ENCODE measurements at regions not wholly inside any gene's neighbourhood (a gene's known extent, or its start where the extent isn't known, plus 50 kb on each side); places are given as distances from the start of the nearest gene placed in this dataset.

- no peaks in the 10 kb centered on the region for H3K27me3 Mint-ChIP-seq
- no peak overlapping the region for H3K27ac Mint-ChIP-seq
- DNase-seq: no peak
- ATAC-seq: no peak
- H3K36me3 Mint-ChIP-seq (ENCODE audit: low read depth): no peaks in the 10 kb centered on the region
- H3K4me1 Mint-ChIP-seq: no peaks in the 10 kb centered on the region
- H3K4me3 Mint-ChIP-seq: no peak overlapping the region
- H3K9me3 ChIP-seq (ENCODE audit: control insufficient read depth, low read length, poor library complexity, severe bottlenecking): no peaks in the 10 kb centered on the region
These were observed 83.8 kb upstream of the GALNT15 start for GRCh38 chr3:16090706-16091105.

GRCh38 chr3:16092923-16093322 is 81.6 kb upstream of the GALNT15 start:
- ATAC-seq (no peak), DNase-seq (no peak)
- Mint-ChIP-seq H3K4me1 (no peaks in the 10 kb centered on the region), H3K27ac (no peak overlapping the region), H3K4me3 (no peak overlapping the region), H3K27me3 (no peaks in the 10 kb centered on the region), H3K36me3 (ENCODE audit: low read depth) (no peaks in the 10 kb centered on the region)
- H3K9me3 ChIP-seq (ENCODE audit: control insufficient read depth, low read length, poor library complexity, severe bottlenecking): no peaks in the 10 kb centered on the region

DNA sequence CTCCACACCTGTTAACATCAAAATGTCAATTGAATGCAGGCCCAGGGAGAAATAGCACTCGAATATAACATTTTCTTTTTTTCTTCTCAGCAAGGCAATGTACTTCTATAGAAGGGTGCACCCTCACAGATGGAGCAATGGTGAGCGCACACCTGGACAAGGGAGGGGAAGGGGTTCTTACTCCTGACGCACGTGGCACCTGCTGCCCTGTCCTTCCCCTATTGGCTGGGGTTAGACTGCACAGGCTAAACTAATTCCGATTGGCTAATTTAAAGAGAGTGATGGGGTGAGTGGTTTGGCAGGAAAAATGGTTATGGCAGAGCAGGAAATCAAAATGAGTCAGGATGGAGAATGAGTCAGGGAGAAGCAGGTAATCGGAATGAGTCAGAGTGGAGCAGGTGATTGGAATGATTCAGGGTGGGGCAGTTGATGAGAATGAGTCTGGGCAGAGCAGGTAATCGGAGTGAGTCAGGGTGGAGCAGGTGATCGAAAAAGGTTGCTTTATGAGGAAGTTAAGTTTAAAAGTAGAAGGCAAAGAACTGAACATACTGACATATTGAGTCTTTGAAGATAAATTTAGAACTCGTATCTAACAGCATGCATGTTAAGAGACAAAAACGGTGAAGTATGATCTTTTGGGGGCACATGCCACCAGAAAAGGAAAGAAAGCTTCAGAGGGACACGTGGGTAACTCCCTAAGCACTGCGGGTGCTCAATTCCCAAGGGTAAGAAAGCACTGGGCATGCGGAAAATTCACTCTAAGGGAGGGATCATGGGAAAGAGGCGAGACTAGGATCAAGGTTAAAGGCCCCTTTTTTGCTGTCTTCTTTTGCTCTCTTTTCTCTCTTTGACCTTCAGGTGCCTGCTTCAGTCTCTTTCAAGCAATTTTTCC is 72.9 kb upstream of the GALNT15 start:
- H3K9me3 ChIP-seq (ENCODE audit: control insufficient read depth, low read length, poor library complexity, severe bottlenecking): no peaks in the 10 kb centered on the region
- ATAC-seq (no peak), DNase-seq (no peak)
- Mint-ChIP-seq H3K4me1 (no peaks in the 10 kb centered on the region), H3K27ac (no peak overlapping the region), H3K4me3 (no peak overlapping the region), H3K36me3 (ENCODE audit: low read depth) (peaks cover 4% of the 10 kb centered on the region), H3K27me3 (peaks cover 20% of the 10 kb centered on the region)

DNA sequence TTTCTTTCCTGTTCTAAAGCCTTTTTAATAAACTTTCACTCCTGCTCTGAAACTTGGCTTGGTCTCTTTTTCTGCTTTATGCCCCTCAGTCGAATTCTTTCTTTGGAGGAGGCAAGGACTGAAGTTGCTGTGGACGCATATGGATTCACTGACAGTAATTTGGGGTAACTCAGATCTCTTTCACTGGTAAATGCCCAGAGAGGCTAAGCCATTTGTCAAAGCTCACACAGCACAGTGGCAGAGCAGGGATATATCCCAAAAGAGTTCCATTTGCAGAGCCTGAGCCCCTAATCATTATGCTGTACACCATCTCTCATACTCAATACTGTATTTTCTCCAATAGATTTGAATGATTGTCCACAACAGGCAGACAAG is 72.3 kb upstream of the GALNT15 start:
- no peak overlapping the region for H3K27ac Mint-ChIP-seq
- H3K4me1 Mint-ChIP-seq: no peaks in the 10 kb centered on the region
- DNase-seq: no peak
- H3K4me3 Mint-ChIP-seq: no peak overlapping the region
- no peak for ATAC-seq
- H3K9me3 ChIP-seq (ENCODE audit: control insufficient read depth, low read length, poor library complexity, severe bottlenecking): no peaks in the 10 kb centered on the region
- H3K27me3 Mint-ChIP-seq: peaks cover 20% of the 10 kb centered on the region
- peaks cover 6% of the 10 kb centered on the region for H3K36me3 Mint-ChIP-seq (ENCODE audit: low read depth)

DNA sequence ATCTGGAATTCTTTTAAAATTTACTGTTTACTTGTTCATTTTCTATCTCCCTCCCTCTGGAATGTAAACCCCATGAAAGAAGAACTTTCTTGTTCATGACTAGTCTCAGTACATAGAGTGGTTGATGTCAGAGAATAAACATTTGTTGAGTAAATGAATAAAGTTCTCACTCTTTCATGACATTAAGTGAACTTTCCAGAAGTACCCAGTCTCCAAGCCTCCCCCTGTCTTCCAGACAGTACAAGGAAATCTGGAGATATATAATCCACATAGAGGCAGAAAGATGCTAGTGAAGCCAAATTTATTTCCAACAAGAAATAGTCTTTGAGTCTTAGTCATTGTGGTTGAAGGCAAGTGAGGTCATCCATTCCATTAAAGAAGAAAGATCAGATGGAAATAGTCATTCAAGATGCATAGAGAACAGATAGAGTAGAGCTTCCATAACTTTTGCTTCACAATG is 71.5 kb upstream of the GALNT15 start:
- H3K36me3 Mint-ChIP-seq (ENCODE audit: low read depth): peaks cover 6% of the 10 kb centered on the region
- peaks cover 20% of the 10 kb centered on the region for H3K27me3 Mint-ChIP-seq
- no peaks in the 10 kb centered on the region for H3K9me3 ChIP-seq (ENCODE audit: control insufficient read depth, low read length, poor library complexity, severe bottlenecking)
- no peak overlapping the region for H3K4me3 Mint-ChIP-seq
- ATAC-seq (no peak), DNase-seq (no peak)
- H3K27ac Mint-ChIP-seq: no peak overlapping the region
- H3K4me1 Mint-ChIP-seq: no peaks in the 10 kb centered on the region

DNA sequence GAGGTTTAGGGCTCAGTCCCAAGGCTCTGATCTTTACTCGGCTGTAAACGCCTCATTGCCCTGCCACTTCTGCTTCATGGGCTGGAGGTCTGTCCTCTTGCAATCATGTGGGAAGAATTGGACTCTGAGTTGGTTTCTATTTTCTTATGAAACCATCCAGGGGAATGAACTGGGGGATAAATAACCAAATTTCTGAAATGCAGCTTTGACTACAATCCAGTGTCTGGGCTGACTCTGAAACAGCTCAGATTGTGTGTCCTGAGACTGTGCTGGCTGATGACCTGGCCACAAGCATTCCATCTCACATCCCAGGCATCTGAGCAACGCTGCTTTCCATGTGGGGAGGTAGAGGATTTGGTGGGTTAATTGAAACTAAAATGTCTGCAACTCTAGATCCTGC is 71.0 kb upstream of the GALNT15 start:
- ATAC-seq: no peak
- no peak for DNase-seq
- Mint-ChIP-seq H3K4me3 (no peak overlapping the region), H3K27ac (no peak overlapping the region), H3K4me1 (no peaks in the 10 kb centered on the region), H3K27me3 (peaks cover 20% of the 10 kb centered on the region), H3K36me3 (ENCODE audit: low read depth) (peaks cover 6% of the 10 kb centered on the region)
- no peaks in the 10 kb centered on the region for H3K9me3 ChIP-seq (ENCODE audit: control insufficient read depth, low read length, poor library complexity, severe bottlenecking)

GRCh38 chr3:16104156-16104555 is 70.3 kb upstream of the GALNT15 start:
- no peaks in the 10 kb centered on the region for H3K9me3 ChIP-seq (ENCODE audit: control insufficient read depth, low read length, poor library complexity, severe bottlenecking)
- no peak overlapping the region for H3K4me3 Mint-ChIP-seq
- H3K4me1 Mint-ChIP-seq: no peaks in the 10 kb centered on the region

GRCh38 chr3:16106050-16106449 is 68.4 kb upstream of the GALNT15 start:
- DNase-seq (no peak), ATAC-seq (no peak)
- Mint-ChIP-seq H3K4me3 (no peak overlapping the region), H3K4me1 (no peaks in the 10 kb centered on the region), H3K27me3 (peaks cover 20% of the 10 kb centered on the region), H3K27ac (no peak overlapping the region), H3K36me3 (ENCODE audit: low read depth) (peaks cover 6% of the 10 kb centered on the region)
- no peaks in the 10 kb centered on the region for H3K9me3 ChIP-seq (ENCODE audit: control insufficient read depth, low read length, poor library complexity, severe bottlenecking)

More at GRCh38 chr3:16104156-16104555, 70.3 kb upstream of the GALNT15 start:
- H3K27ac Mint-ChIP-seq: no peak overlapping the region
- peaks cover 6% of the 10 kb centered on the region for H3K36me3 Mint-ChIP-seq (ENCODE audit: low read depth)
- ATAC-seq (no peak), DNase-seq (no peak)
- peaks cover 20% of the 10 kb centered on the region for H3K27me3 Mint-ChIP-seq

- Mint-ChIP-seq H3K4me3 (no peak overlapping the region), H3K4me1 (no peaks in the 10 kb centered on the region), H3K27ac (no peak overlapping the region), H3K27me3 (peaks cover 11% of the 10 kb centered on the region), H3K36me3 (ENCODE audit: low read depth) (peaks cover 3% of the 10 kb centered on the region)
- no peak for ATAC-seq
- H3K9me3 ChIP-seq (ENCODE audit: control insufficient read depth, low read length, poor library complexity, severe bottlenecking): no peaks in the 10 kb centered on the region
- no peak for DNase-seq
These were observed 66.1 kb upstream of the GALNT15 start for GRCh38 chr3:16108424-16108823.

DNA sequence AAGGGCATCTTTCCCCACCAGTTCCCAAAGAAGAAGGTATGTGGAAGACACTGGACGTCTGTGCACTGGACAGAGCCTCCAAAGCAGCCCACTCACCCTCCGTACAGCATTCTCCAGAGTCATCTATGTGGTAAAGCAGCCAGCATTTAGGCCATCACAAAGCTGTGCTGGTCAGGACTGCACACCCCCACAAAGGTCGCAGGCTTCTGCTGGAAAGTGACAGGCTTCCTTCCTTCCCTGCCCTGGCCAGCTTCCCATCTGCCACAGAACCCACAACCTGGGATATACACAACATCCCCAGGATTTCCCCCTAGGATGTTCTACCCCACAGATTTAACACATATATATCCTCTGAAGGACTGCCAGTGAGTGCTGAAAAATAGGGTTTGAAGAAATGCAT is 64.6 kb upstream of the GALNT15 start:
- H3K27ac Mint-ChIP-seq: no peak overlapping the region
- DNase-seq (no peak), ATAC-seq (no peak)
- H3K4me1 Mint-ChIP-seq: peaks cover 2% of the 10 kb centered on the region
- H3K36me3 Mint-ChIP-seq (ENCODE audit: low read depth): peaks cover 3% of the 10 kb centered on the region
- H3K4me3 Mint-ChIP-seq: no peak overlapping the region
- H3K9me3 ChIP-seq (ENCODE audit: control insufficient read depth, low read length, poor library complexity, severe bottlenecking): no peaks in the 10 kb centered on the region
- peaks cover 5% of the 10 kb centered on the region for H3K27me3 Mint-ChIP-seq

GRCh38 chr3:16112910-16113504 is 61.5 kb upstream of the GALNT15 start:
- Mint-ChIP-seq H3K36me3 (ENCODE audit: low read depth) (peaks cover 2% of the 10 kb centered on the region), H3K27me3 (peaks cover 7% of the 10 kb centered on the region)

GRCh38 chr3:16113704-16114103 is 60.8 kb upstream of the GALNT15 start:
- Mint-ChIP-seq H3K4me1 (peaks cover 2% of the 10 kb centered on the region), H3K27ac (no peak overlapping the region), H3K36me3 (ENCODE audit: low read depth) (peaks cover 2% of the 10 kb centered on the region), H3K4me3 (no peak overlapping the region), H3K27me3 (peaks cover 7% of the 10 kb centered on the region)
- ATAC-seq: no peak
- no peaks in the 10 kb centered on the region for H3K9me3 ChIP-seq (ENCODE audit: control insufficient read depth, low read length, poor library complexity, severe bottlenecking)
- DNase-seq: no peak

More at GRCh38 chr3:16112910-16113504, 61.5 kb upstream of the GALNT15 start:
- H3K27ac Mint-ChIP-seq: no peak overlapping the region
- no peak for ATAC-seq
- DNase-seq: no peak
- peaks cover 2% of the 10 kb centered on the region for H3K4me1 Mint-ChIP-seq
- H3K4me3 Mint-ChIP-seq: no peak overlapping the region
- H3K9me3 ChIP-seq (ENCODE audit: control insufficient read depth, low read length, poor library complexity, severe bottlenecking): no peaks in the 10 kb centered on the region

- peaks cover 2% of the 10 kb centered on the region for H3K36me3 Mint-ChIP-seq (ENCODE audit: low read depth)
- ATAC-seq: no peak
- H3K9me3 ChIP-seq (ENCODE audit: control insufficient read depth, low read length, poor library complexity, severe bottlenecking): no peaks in the 10 kb centered on the region
- no peak for DNase-seq
- peaks cover 2% of the 10 kb centered on the region for H3K4me1 Mint-ChIP-seq
- no peak overlapping the region for H3K4me3 Mint-ChIP-seq
- H3K27me3 Mint-ChIP-seq: peaks cover 7% of the 10 kb centered on the region
- no peak overlapping the region for H3K27ac Mint-ChIP-seq
These were observed 60.1 kb upstream of the GALNT15 start for GRCh38 chr3:16114429-16114828.

DNA sequence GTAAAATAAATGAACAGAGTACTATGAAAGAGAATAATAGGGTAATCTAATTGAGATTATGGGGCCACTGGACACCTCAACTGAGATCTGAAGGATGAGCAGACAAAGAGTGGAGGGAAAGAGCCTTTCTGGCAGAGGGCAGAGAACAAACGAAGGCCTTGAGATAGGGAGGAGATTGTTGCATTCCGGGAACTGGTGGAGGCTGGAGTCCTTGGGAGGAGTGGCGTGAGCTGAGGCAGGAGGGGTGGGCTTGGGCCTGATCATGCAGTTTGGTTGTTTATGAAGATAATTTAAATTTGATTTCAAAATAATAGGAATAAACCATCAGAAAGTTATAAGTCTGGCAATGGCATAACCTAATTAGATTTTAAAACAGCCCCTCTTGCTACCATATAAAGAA is 59.5 kb upstream of the GALNT15 start:
- H3K9me3 ChIP-seq (ENCODE audit: control insufficient read depth, low read length, poor library complexity, severe bottlenecking): no peaks in the 10 kb centered on the region
- Mint-ChIP-seq H3K27me3 (peaks cover 7% of the 10 kb centered on the region), H3K27ac (no peak overlapping the region), H3K36me3 (ENCODE audit: low read depth) (peaks cover 3% of the 10 kb centered on the region), H3K4me1 (peaks cover 2% of the 10 kb centered on the region), H3K4me3 (no peak overlapping the region)
- no peak for DNase-seq
- no peak for ATAC-seq
